SK-N-SH treated with all-trans-retinoic acid at 6 μM for 48 hours (cell line): ENCODE measurements at regions not wholly inside any gene's neighbourhood (a gene's known extent, or its start where the extent isn't known, plus 50 kb on each side); places are given as distances from the start of the nearest gene placed in this dataset.

Experiments used
- ATAC-seq: fragments of 200-7000 bp; cut with Tn5 transposase; 3 replicates; pipeline ENCODE4 v1.9.1; 2020; ENCODE audit warnings: mild to moderate bottlenecking, moderate library complexity
- ARNTL ChIP-seq: fragments of 450-650 bp; formaldehyde crosslinking; IDR thresholded peaks from 2 replicates; pipeline ENCODE4 v1.5.0; 2020; ENCODE audit warnings: low read depth, mild to moderate bottlenecking, moderate library complexity, borderline replicate concordance
- CSDC2 ChIP-seq: fragments of 250-450 bp; sonication (Bioruptor Pico); IDR thresholded peaks from 2 replicates; pipeline ENCODE4 v1.5.0; 2020; ENCODE audit warnings: mild to moderate bottlenecking, moderate library complexity
- ESRRG ChIP-seq: fragments of 250-450 bp; sonication (Bioruptor Pico); IDR thresholded peaks from 2 replicates; pipeline ENCODE4 v1.6.1; 2021; ENCODE audit warnings: mild to moderate bottlenecking
- GLIS3 ChIP-seq: fragments of 250-450 bp; sonication (Bioruptor Pico); IDR thresholded peaks from 2 replicates; pipeline ENCODE4 v1.5.0; 2020; ENCODE audit warnings: mild to moderate bottlenecking, moderate library complexity
- ISL1 ChIP-seq: fragments of 250-450 bp; sonication (Bioruptor Pico); IDR thresholded peaks from 2 replicates; pipeline ENCODE4 v2.1.2; 2022; ENCODE audit warnings: mild to moderate bottlenecking, moderate library complexity
- OSR1 ChIP-seq: fragments of 250-450 bp; sonication (Bioruptor Pico); IDR thresholded peaks from 2 replicates; pipeline ENCODE4 v1.8.0; 2022; ENCODE audit warnings: moderate library complexity, mild to moderate bottlenecking, inconsistent platforms
- POU6F1 ChIP-seq: fragments of 250-450 bp; sonication (Bioruptor Pico); IDR thresholded peaks from 2 replicates; pipeline ENCODE4 v1.8.0; 2021; ENCODE audit warnings: low read depth, mild to moderate bottlenecking, moderate library complexity, borderline replicate concordance
- PPARA ChIP-seq: fragments of 250-450 bp; sonication (Bioruptor Pico); IDR thresholded peaks from 2 replicates; pipeline ENCODE4 v1.5.0; 2020; ENCODE audit warnings: mild to moderate bottlenecking, borderline replicate concordance
- RARB ChIP-seq: fragments of 250-450 bp; sonication (Bioruptor Pico); IDR thresholded peaks from 2 replicates; pipeline ENCODE4 v1.8.0; 2021; ENCODE audit warnings: mild to moderate bottlenecking, moderate library complexity
- SNAI2 ChIP-seq: fragments of 250-450 bp; sonication (Bioruptor Pico); IDR thresholded peaks from 2 replicates; pipeline ENCODE4 v1.5.0; 2020; ENCODE audit warnings: mild to moderate bottlenecking, moderate library complexity
- TCF4 ChIP-seq: fragments of 250-450 bp; sonication (Bioruptor Pico); IDR thresholded peaks from 2 replicates; pipeline ENCODE4 v1.8.0; 2021; ENCODE audit warnings: mild to moderate bottlenecking, moderate library complexity, borderline replicate concordance
- TOX ChIP-seq: fragments of 250-450 bp; sonication (Bioruptor Pico); IDR thresholded peaks from 2 replicates; pipeline ENCODE4 v1.8.0; 2021; ENCODE audit warnings: mild to moderate bottlenecking, moderate library complexity, borderline replicate concordance
- ZFP30 ChIP-seq: fragments of 450-650 bp; formaldehyde crosslinking; IDR thresholded peaks from 2 replicates; pipeline ENCODE4 v1.5.0; 2022; ENCODE audit warnings: mild to moderate bottlenecking, moderate library complexity
- ZNF70 ChIP-seq: fragments of 450-650 bp; formaldehyde crosslinking; IDR thresholded peaks from 2 replicates; pipeline ENCODE4 v1.5.0; 2020; ENCODE audit warnings: mild to moderate bottlenecking, moderate library complexity
- ZNF8 ChIP-seq: fragments of 450-650 bp; formaldehyde crosslinking; IDR thresholded peaks from 2 replicates; pipeline ENCODE4 v1.5.0; 2020; ENCODE audit warnings: mild to moderate bottlenecking, moderate library complexity
- TF ChIP-seq, protein P1 (sequence below): fragments of 250-450 bp; sonication (Bioruptor Pico); IDR thresholded peaks from 2 replicates; pipeline ENCODE4 v1.8.0; 2020; ENCODE audit warnings: mild to moderate bottlenecking, moderate library complexity, borderline replicate concordance
- TF ChIP-seq, protein P2 (sequence below): fragments of 250-450 bp; sonication (Bioruptor Pico); IDR thresholded peaks from 2 replicates; pipeline ENCODE4 v1.5.1; 2021; ENCODE audit warnings: mild to moderate bottlenecking, moderate library complexity
- TF ChIP-seq, protein P3 (sequence below): fragments of 250-450 bp; sonication (Bioruptor Pico); IDR thresholded peaks from 2 replicates; pipeline ENCODE4 v1.5.0; 2020; ENCODE audit warnings: mild to moderate bottlenecking, moderate library complexity

GRCh38 chr6:141996823-141997222 lies 135.9 kb upstream of the GJE1 start:
- no peak for ATAC-seq

DNA sequence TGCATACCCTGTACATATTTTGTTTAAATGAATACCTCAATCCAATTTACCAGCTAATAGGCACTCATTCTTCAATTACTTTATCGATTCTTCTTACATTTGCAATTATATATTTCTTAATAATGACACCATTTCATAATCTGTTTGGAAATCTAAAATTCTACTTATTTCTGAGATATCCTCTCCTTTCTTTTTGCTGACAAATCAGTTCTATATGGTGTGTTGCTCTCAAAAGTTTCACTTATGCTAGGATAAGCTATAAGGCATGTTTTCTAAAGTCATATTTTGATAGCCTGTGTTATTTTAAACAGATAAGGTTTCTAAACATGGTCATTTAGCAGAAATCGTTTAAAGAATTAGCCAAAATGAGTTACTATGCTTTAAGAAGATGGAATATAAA lies 140.6 kb upstream of the GJE1 start:
- TF ChIP-seq POU6F1 (CRISPR knock-in tag) (no peak), ESRRG (CRISPR knock-in tag) (no peak), ZNF70 (CRISPR knock-in tag) (no peak), CSDC2 (CRISPR knock-in tag) (no peak), PPARA (CRISPR knock-in tag) (no peak), TCF4 (CRISPR knock-in tag) (no peak), ZFP30 (CRISPR knock-in tag) (no peak)
- TF ChIP-seq, protein P1, sequence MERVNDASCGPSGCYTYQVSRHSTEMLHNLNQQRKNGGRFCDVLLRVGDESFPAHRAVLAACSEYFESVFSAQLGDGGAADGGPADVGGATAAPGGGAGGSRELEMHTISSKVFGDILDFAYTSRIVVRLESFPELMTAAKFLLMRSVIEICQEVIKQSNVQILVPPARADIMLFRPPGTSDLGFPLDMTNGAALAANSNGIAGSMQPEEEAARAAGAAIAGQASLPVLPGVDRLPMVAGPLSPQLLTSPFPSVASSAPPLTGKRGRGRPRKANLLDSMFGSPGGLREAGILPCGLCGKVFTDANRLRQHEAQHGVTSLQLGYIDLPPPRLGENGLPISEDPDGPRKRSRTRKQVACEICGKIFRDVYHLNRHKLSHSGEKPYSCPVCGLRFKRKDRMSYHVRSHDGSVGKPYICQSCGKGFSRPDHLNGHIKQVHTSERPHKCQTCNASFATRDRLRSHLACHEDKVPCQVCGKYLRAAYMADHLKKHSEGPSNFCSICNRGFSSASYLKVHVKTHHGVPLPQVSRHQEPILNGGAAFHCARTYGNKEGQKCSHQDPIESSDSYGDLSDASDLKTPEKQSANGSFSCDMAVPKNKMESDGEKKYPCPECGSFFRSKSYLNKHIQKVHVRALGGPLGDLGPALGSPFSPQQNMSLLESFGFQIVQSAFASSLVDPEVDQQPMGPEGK (CRISPR knock-in tag), result no peak
- TF ChIP-seq, protein P2, sequence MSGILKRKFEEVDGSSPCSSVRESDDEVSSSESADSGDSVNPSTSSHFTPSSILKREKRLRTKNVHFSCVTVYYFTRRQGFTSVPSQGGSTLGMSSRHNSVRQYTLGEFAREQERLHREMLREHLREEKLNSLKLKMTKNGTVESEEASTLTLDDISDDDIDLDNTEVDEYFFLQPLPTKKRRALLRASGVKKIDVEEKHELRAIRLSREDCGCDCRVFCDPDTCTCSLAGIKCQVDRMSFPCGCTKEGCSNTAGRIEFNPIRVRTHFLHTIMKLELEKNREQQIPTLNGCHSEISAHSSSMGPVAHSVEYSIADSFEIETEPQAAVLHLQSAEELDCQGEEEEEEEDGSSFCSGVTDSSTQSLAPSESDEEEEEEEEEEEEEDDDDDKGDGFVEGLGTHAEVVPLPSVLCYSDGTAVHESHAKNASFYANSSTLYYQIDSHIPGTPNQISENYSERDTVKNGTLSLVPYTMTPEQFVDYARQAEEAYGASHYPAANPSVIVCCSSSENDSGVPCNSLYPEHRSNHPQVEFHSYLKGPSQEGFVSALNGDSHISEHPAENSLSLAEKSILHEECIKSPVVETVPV (CRISPR knock-in tag), result no peak
- no peak for ATAC-seq

More at GRCh38 chr6:141996823-141997222, 135.9 kb upstream of the GJE1 start:
- TF ChIP-seq OSR1, result no peak
- no peak for TF ChIP-seq ZNF70 (CRISPR knock-in tag)
- TF ChIP-seq RARB, result no peak
- TF ChIP-seq GLIS3, result no peak
- TF ChIP-seq ISL1 (CRISPR knock-in tag), result no peak
- TF ChIP-seq, protein P2 (CRISPR knock-in tag), result no peak
- no peak for TF ChIP-seq ARNTL (CRISPR knock-in tag)
- TF ChIP-seq, all 23 proteins: peak for 0

- TF ChIP-seq PPARA (CRISPR knock-in tag) (no peak), TOX (CRISPR knock-in tag) (no peak), RARB (no peak), CSDC2 (CRISPR knock-in tag) (no peak), ESRRG (CRISPR knock-in tag) (no peak), OSR1 (no peak), GLIS3 (no peak), POU6F1 (CRISPR knock-in tag) (no peak), ZFP30 (CRISPR knock-in tag) (no peak), ZNF8 (CRISPR knock-in tag) (no peak), TCF4 (CRISPR knock-in tag) (no peak), SNAI2 (CRISPR knock-in tag) (no peak), ZNF70 (CRISPR knock-in tag) (no peak)
- TF ChIP-seq, protein P1 (CRISPR knock-in tag), result no peak
- TF ChIP-seq, protein P2 (CRISPR knock-in tag), result no peak
- TF ChIP-seq, protein P3, sequence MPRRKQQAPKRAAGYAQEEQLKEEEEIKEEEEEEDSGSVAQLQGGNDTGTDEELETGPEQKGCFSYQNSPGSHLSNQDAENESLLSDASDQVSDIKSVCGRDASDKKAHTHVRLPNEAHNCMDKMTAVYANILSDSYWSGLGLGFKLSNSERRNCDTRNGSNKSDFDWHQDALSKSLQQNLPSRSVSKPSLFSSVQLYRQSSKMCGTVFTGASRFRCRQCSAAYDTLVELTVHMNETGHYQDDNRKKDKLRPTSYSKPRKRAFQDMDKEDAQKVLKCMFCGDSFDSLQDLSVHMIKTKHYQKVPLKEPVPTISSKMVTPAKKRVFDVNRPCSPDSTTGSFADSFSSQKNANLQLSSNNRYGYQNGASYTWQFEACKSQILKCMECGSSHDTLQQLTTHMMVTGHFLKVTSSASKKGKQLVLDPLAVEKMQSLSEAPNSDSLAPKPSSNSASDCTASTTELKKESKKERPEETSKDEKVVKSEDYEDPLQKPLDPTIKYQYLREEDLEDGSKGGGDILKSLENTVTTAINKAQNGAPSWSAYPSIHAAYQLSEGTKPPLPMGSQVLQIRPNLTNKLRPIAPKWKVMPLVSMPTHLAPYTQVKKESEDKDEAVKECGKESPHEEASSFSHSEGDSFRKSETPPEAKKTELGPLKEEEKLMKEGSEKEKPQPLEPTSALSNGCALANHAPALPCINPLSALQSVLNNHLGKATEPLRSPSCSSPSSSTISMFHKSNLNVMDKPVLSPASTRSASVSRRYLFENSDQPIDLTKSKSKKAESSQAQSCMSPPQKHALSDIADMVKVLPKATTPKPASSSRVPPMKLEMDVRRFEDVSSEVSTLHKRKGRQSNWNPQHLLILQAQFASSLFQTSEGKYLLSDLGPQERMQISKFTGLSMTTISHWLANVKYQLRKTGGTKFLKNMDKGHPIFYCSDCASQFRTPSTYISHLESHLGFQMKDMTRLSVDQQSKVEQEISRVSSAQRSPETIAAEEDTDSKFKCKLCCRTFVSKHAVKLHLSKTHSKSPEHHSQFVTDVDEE, result no peak
- ATAC-seq, result no peak
These were observed 141.9 kb upstream of the GJE1 start for GRCh38 chr6:141990840-141991239.
